ENCODE measurements at regions not wholly inside any gene's neighbourhood (a gene's known extent, or its start where the extent isn't known, plus 50 kb on each side); places are given as distances from the start of the nearest gene placed in this dataset.

DNA sequence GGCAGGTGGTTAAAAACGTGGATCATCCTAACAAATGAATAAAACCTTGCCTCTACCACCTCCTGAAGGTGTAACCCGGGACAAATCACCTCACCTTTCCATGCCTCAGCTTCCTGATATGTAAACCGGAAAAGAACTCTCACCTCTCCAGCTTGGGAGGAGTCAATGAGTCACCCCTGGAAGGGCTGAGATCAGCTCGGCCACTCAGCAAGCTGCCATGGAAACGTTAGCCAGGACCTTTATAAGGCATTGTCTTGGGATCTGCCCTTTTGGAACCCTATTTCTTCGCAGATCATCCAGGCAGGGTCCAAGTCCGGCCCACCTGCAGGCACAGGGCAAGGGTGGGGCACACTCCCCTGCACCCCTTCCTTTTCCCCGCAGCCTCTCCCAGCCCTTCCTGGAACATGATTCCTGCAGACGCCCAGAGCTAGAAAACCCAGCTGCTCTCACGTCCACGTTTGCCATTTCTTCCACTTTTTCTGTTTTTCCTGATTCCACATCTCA lies 81.6 kb upstream of the PFKP start:
- no peak overlapping the region for H3K4me2 ChIP-seq
- TF ChIP-seq, protein P1, sequence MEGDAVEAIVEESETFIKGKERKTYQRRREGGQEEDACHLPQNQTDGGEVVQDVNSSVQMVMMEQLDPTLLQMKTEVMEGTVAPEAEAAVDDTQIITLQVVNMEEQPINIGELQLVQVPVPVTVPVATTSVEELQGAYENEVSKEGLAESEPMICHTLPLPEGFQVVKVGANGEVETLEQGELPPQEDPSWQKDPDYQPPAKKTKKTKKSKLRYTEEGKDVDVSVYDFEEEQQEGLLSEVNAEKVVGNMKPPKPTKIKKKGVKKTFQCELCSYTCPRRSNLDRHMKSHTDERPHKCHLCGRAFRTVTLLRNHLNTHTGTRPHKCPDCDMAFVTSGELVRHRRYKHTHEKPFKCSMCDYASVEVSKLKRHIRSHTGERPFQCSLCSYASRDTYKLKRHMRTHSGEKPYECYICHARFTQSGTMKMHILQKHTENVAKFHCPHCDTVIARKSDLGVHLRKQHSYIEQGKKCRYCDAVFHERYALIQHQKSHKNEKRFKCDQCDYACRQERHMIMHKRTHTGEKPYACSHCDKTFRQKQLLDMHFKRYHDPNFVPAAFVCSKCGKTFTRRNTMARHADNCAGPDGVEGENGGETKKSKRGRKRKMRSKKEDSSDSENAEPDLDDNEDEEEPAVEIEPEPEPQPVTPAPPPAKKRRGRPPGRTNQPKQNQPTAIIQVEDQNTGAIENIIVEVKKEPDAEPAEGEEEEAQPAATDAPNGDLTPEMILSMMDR (IDR thresholded peaks at IDR 0.05): no peak
- no peak for TF ChIP-seq EZH2 (IDR thresholded peaks at IDR 0.05)
- TF ChIP-seq EZH2phosphoT487 (IDR thresholded peaks at IDR 0.05): no peak
- H4K20me1 ChIP-seq (ENCODE audit: low read depth): no peaks in the 10 kb centered on the region
- H3K4me1 ChIP-seq: peaks cover 3% of the 10 kb centered on the region
- DNase-seq (ENCODE audit: low spot score): no peak
- no peaks in the 10 kb centered on the region for H3K79me2 ChIP-seq (ENCODE audit: low read depth)
- H3F3A ChIP-seq (ENCODE audit: low read depth): no peaks in the 10 kb centered on the region
- H3K4me3 Mint-ChIP-seq: no peak overlapping the region
- H3K4me3 ChIP-seq: no peak overlapping the region
- H3K9me3 Mint-ChIP-seq: peaks cover 5% of the 10 kb centered on the region
- no peaks in the 10 kb centered on the region for H3K9me3 ChIP-seq (ENCODE audit: low read depth)
- no peak overlapping the region for H3K27ac ChIP-seq
- no peak overlapping the region for H3K9ac ChIP-seq
- H2AFZ ChIP-seq (replicated peaks): peak overlapping the region; percentile 31
- no peak overlapping the region for H3K27ac Mint-ChIP-seq
- H3K4me1 Mint-ChIP-seq: peaks cover 18% of the 10 kb centered on the region
- no peaks in the 10 kb centered on the region for H3K36me3 Mint-ChIP-seq
- H3K27me3 ChIP-seq: no peaks in the 10 kb centered on the region
- H3K36me3 ChIP-seq: no peaks in the 10 kb centered on the region
- peaks cover 13% of the 10 kb centered on the region for H3K27me3 Mint-ChIP-seq (ENCODE audit: insufficient read depth, low read depth)

DNA sequence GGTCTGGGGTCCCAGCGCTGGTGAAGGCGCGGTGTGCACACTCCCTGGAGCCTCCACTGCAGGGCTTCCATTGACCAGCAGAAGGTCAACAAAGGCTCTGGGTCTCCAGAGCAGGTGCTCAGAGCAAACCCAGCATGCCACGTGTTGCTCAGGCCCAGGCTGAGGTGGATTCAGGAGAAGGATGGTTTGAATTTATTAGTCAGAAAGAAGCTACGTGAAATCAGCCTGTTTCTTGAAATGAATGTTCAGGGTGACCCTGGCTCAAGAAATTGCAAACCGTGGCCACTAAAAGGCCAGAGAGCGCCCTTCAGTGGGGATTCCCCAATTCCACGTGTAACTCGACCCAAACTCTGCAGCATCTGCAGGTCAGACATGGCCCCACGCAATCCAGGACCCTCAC lies 82.7 kb upstream of the PFKP start:
- Histone ChIP-seq H3K4me1 (peaks cover 3% of the 10 kb centered on the region), H3K79me2 (ENCODE audit: low read depth) (no peaks in the 10 kb centered on the region), H3K9me3 (ENCODE audit: low read depth) (no peaks in the 10 kb centered on the region), H4K20me1 (ENCODE audit: low read depth) (no peaks in the 10 kb centered on the region), H3K4me3 (no peak overlapping the region), H3K36me3 (no peaks in the 10 kb centered on the region), H3F3A (ENCODE audit: low read depth) (no peaks in the 10 kb centered on the region), H3K9ac (no peak overlapping the region), H3K27me3 (no peaks in the 10 kb centered on the region), H3K4me2 (no peak overlapping the region), H2AFZ (replicated peaks) (no peak overlapping the region), H3K27ac (no peak overlapping the region)
- no peak overlapping the region for H3K27ac Mint-ChIP-seq
- TF ChIP-seq EZH2phosphoT487 (IDR thresholded peaks at IDR 0.05): no peak
- no peak for TF ChIP-seq EZH2 (IDR thresholded peaks at IDR 0.05)
- TF ChIP-seq, protein P1 (IDR thresholded peaks at IDR 0.05): no peak
- H3K36me3 Mint-ChIP-seq: no peaks in the 10 kb centered on the region
- peaks cover 10% of the 10 kb centered on the region for H3K27me3 Mint-ChIP-seq (ENCODE audit: insufficient read depth, low read depth)
- no peak overlapping the region for H3K4me3 Mint-ChIP-seq
- peaks cover 20% of the 10 kb centered on the region for H3K4me1 Mint-ChIP-seq
- H3K9me3 Mint-ChIP-seq: peaks cover 3% of the 10 kb centered on the region
- no peak for DNase-seq (ENCODE audit: low spot score)

DNA sequence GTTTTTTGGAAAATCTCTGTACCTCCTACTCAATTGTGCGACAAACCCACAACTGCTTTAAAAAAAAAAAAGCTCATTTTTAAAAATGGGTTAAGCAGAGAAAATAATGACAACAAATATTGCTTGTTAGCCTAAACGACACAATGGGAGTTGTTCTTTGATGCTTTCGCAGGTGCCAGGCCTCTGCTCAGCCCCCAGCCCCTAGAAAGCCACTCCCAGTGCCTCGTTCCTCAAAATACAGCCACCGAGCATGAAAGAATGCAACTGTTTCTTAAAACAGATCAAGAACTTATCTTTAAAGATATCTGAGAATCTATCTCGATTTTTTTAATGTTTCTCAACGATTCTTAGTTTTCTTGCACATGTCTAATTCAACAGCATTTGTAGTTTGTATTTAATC lies 85.2 kb upstream of the PFKP start:
- no peaks in the 10 kb centered on the region for H3K79me2 ChIP-seq (ENCODE audit: low read depth)
- Mint-ChIP-seq H3K4me1 (peaks cover 26% of the 10 kb centered on the region), H3K36me3 (no peaks in the 10 kb centered on the region), H3K4me3 (no peak overlapping the region), H3K9me3 (no peaks in the 10 kb centered on the region), H3K27ac (peak overlapping the region; percentile 17), H3K27me3 (ENCODE audit: insufficient read depth, low read depth) (peaks cover 10% of the 10 kb centered on the region)
- H2AFZ ChIP-seq (replicated peaks): no peak overlapping the region
- H3K4me3 ChIP-seq: no peak overlapping the region
- H3K27ac ChIP-seq: no peak overlapping the region
- H3K9ac ChIP-seq: no peak overlapping the region
- H4K20me1 ChIP-seq (ENCODE audit: low read depth): no peaks in the 10 kb centered on the region
- H3K4me1 ChIP-seq: peaks cover 7% of the 10 kb centered on the region
- no peaks in the 10 kb centered on the region for H3F3A ChIP-seq (ENCODE audit: low read depth)
- DNase-seq (ENCODE audit: low spot score): no peak
- H3K36me3 ChIP-seq: no peaks in the 10 kb centered on the region
- H3K9me3 ChIP-seq (ENCODE audit: low read depth): no peaks in the 10 kb centered on the region
- no peak for TF ChIP-seq EZH2phosphoT487 (IDR thresholded peaks at IDR 0.05)
- TF ChIP-seq, protein P1 (IDR thresholded peaks at IDR 0.05): no peak
- no peaks in the 10 kb centered on the region for H3K27me3 ChIP-seq
- no peak overlapping the region for H3K4me2 ChIP-seq
